ENCODE measurements at regions not wholly inside any gene's neighbourhood (a gene's known extent, or its start where the extent isn't known, plus 50 kb on each side); places are given as distances from the start of the nearest gene placed in this dataset.

- TF ChIP-seq CTCF (IDR thresholded peaks at IDR 0.05 in 2 of 3, conservative IDR thresholded peaks at IDR 0.05 in 1 of 3; ENCODE audit: insufficient read depth in 2 of 3, low read depth in 1 of 3, low read length in 3 of 3), result no peak
- no peak for TF ChIP-seq SREBF2 (CRISPR knock-in tag; IDR thresholded peaks at IDR 0.05)
- TF ChIP-seq NR2C2 (CRISPR knock-in tag; IDR thresholded peaks at IDR 0.05), result no peak
- TF ChIP-seq NR2C2 (tag; IDR thresholded peaks at IDR 0.05), result no peak
- TF ChIP-seq GABPB1 (CRISPR knock-in tag; IDR thresholded peaks at IDR 0.05), result no peak
- TF ChIP-seq ZNF121 (CRISPR knock-in tag; conservative IDR thresholded peaks at IDR 0.05), result no peak
- no peak for TF ChIP-seq NR3C1 (CRISPR knock-in tag; IDR thresholded peaks at IDR 0.05)
- no peak for TF ChIP-seq KAT2B (IDR thresholded peaks at IDR 0.05; ENCODE audit: low read depth, low read length)
- TF ChIP-seq, protein P1, sequence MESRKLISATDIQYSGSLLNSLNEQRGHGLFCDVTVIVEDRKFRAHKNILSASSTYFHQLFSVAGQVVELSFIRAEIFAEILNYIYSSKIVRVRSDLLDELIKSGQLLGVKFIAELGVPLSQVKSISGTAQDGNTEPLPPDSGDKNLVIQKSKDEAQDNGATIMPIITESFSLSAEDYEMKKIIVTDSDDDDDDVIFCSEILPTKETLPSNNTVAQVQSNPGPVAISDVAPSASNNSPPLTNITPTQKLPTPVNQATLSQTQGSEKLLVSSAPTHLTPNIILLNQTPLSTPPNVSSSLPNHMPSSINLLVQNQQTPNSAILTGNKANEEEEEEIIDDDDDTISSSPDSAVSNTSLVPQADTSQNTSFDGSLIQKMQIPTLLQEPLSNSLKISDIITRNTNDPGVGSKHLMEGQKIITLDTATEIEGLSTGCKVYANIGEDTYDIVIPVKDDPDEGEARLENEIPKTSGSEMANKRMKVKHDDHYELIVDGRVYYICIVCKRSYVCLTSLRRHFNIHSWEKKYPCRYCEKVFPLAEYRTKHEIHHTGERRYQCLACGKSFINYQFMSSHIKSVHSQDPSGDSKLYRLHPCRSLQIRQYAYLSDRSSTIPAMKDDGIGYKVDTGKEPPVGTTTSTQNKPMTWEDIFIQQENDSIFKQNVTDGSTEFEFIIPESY (CRISPR knock-in tag; IDR thresholded peaks at IDR 0.05), result no peak
- no peak for TF ChIP-seq THAP7 (CRISPR knock-in tag; IDR thresholded peaks at IDR 0.05)
- no peak for TF ChIP-seq BHLHE40 (IDR thresholded peaks at IDR 0.05; ENCODE audit: low read length)
- no peak for TF ChIP-seq POLR2A (conservative IDR thresholded peaks at IDR 0.05)
These were observed 372.3 kb downstream of the SEC14L1 start for GRCh38 chr17:77513045-77513444.
